ENCODE measurements at regions not wholly inside any gene's neighbourhood (a gene's known extent, or its start where the extent isn't known, plus 50 kb on each side); places are given as distances from the start of the nearest gene placed in this dataset.

DNA sequence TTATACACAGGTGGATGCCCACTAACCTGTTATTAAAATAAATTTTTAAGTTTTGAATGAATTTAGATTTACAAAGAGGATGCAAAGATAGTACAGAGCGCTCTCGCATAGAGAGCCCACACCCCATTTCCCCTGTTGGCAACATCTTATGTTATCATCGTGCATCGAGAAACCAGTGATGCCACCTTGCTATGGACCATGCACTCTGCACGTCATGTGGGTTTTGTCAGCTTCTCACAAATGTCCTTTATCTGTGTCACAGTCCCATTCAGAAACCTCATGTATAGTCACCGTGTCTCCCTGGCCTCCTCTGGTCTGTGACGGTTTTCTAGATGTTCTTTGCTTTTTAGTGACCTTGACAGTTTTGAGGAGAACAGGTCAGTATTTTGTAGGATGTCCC, 60.0 kb downstream of the ING1 start:
- Histone ChIP-seq H2AFZ (ENCODE audit: low read depth, low read length) (no peak overlapping the region), H4K20me1 (ENCODE audit: insufficient read depth, low read length) (no peaks in the 10 kb centered on the region), H3K9ac (ENCODE audit: low read length) (no peak overlapping the region), H3K36me3 (replicated peaks; ENCODE audit: low read depth, low read length) (no peaks in the 10 kb centered on the region), H3K79me2 (ENCODE audit: low read length) (no peaks in the 10 kb centered on the region), H3K4me2 (ENCODE audit: low read length) (no peak overlapping the region), H3K27me3 (ENCODE audit: low read depth, low read length) (peaks cover 3% of the 10 kb centered on the region; the same call in 1 of the 2 replicates), H3K4me1 (ENCODE audit: low read length) (0 out of 2 replicates have a peak, but pooled peaks cover 3% of the 10 kb centered on the region), H3K27ac (ENCODE audit: low read length) (no peak overlapping the region), H3K4me3 (ENCODE audit: low read length) (no peak overlapping the region), H3K9me3 (ENCODE audit: insufficient read depth, low read length) (no peaks in the 10 kb centered on the region)
- TF ChIP-seq EZH2phosphoT487 (IDR thresholded peaks at IDR 0.05; ENCODE audit: low read depth) = no peak
- TF ChIP-seq, protein P1, sequence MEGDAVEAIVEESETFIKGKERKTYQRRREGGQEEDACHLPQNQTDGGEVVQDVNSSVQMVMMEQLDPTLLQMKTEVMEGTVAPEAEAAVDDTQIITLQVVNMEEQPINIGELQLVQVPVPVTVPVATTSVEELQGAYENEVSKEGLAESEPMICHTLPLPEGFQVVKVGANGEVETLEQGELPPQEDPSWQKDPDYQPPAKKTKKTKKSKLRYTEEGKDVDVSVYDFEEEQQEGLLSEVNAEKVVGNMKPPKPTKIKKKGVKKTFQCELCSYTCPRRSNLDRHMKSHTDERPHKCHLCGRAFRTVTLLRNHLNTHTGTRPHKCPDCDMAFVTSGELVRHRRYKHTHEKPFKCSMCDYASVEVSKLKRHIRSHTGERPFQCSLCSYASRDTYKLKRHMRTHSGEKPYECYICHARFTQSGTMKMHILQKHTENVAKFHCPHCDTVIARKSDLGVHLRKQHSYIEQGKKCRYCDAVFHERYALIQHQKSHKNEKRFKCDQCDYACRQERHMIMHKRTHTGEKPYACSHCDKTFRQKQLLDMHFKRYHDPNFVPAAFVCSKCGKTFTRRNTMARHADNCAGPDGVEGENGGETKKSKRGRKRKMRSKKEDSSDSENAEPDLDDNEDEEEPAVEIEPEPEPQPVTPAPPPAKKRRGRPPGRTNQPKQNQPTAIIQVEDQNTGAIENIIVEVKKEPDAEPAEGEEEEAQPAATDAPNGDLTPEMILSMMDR (IDR thresholded peaks at IDR 0.05; ENCODE audit: low read depth, low read length) = no peak

DNA sequence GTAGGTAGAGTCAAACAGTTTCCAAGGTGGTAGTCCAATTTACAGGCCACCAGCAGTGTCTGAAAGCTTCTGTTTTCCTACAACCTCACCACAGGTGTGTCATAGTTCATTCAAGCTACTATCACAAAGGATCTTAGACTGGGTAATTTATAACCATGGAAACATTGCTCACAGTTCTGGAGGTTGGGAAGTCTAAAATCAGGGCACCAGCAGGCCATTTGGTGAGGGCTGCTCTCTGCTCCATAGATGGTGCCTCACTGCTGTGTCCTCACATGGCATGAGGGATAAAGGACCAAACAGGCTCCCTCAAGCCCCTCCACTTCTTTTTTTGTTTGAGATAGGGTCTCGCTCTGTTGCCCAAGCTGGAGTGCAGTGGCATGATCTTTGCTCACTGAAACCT, 60.6 kb downstream of the ING1 start:
- Histone ChIP-seq H3K9ac (ENCODE audit: low read length) (no peak overlapping the region), H3K27ac (ENCODE audit: low read length) (no peak overlapping the region), H3K9me3 (ENCODE audit: insufficient read depth, low read length) (no peaks in the 10 kb centered on the region), H3K36me3 (replicated peaks; ENCODE audit: low read depth, low read length) (no peaks in the 10 kb centered on the region), H3K79me2 (ENCODE audit: low read length) (no peaks in the 10 kb centered on the region), H3K4me2 (ENCODE audit: low read length) (no peak overlapping the region), H3K27me3 (ENCODE audit: low read depth, low read length) (peaks cover 3% of the 10 kb centered on the region; the same call in 1 of the 2 replicates), H3K4me1 (ENCODE audit: low read length) (0 out of 2 replicates have a peak, but pooled peaks cover 3% of the 10 kb centered on the region), H2AFZ (ENCODE audit: low read depth, low read length) (no peak overlapping the region), H3K4me3 (ENCODE audit: low read length) (no peak overlapping the region), H4K20me1 (ENCODE audit: insufficient read depth, low read length) (no peaks in the 10 kb centered on the region)
- TF ChIP-seq, protein P1 (IDR thresholded peaks at IDR 0.05; ENCODE audit: low read depth, low read length) = no peak
- TF ChIP-seq EZH2phosphoT487 (IDR thresholded peaks at IDR 0.05; ENCODE audit: low read depth) = no peak

DNA sequence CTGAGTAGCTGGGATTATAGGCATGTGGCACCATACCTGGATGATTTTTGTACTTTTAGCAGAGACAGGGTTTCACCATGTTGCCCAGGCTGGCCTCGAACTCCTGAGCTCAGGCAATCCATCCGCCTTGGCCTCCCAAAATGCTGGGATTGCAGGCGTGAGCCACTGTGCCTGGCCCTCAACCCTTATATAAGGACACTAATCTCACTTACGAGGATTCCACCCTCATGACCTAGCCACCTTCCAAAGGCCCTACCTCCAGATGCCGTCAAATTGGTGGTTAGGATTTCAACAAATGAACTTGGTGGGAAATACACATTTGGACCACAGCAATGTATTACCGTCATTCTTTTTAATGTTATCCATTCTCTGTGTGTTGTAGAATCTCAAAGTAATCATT, 61.0 kb downstream of the ING1 start:
- H3K79me2 ChIP-seq (ENCODE audit: low read length) = no peaks in the 10 kb centered on the region
- no peak overlapping the region for H3K27ac ChIP-seq (ENCODE audit: low read length)
- no peak for TF ChIP-seq EZH2phosphoT487 (IDR thresholded peaks at IDR 0.05; ENCODE audit: low read depth)
- TF ChIP-seq, protein P1 (IDR thresholded peaks at IDR 0.05; ENCODE audit: low read depth, low read length) = no peak
- no peak overlapping the region for H3K4me2 ChIP-seq (ENCODE audit: low read length)
- H4K20me1 ChIP-seq (ENCODE audit: insufficient read depth, low read length) = no peaks in the 10 kb centered on the region
- H3K4me1 ChIP-seq (ENCODE audit: low read length) = 0 out of 2 replicates have a peak, but pooled peaks cover 3% of the 10 kb centered on the region
- H3K36me3 ChIP-seq (replicated peaks; ENCODE audit: low read depth, low read length) = no peaks in the 10 kb centered on the region
- no peak overlapping the region for H3K9ac ChIP-seq (ENCODE audit: low read length)
- no peak overlapping the region for H2AFZ ChIP-seq (ENCODE audit: low read depth, low read length)
- H3K27me3 ChIP-seq (ENCODE audit: low read depth, low read length) = peaks cover 3% of the 10 kb centered on the region; the same call in 1 of the 2 replicates
- no peak overlapping the region for H3K4me3 ChIP-seq (ENCODE audit: low read length)
- no peaks in the 10 kb centered on the region for H3K9me3 ChIP-seq (ENCODE audit: insufficient read depth, low read length)

DNA sequence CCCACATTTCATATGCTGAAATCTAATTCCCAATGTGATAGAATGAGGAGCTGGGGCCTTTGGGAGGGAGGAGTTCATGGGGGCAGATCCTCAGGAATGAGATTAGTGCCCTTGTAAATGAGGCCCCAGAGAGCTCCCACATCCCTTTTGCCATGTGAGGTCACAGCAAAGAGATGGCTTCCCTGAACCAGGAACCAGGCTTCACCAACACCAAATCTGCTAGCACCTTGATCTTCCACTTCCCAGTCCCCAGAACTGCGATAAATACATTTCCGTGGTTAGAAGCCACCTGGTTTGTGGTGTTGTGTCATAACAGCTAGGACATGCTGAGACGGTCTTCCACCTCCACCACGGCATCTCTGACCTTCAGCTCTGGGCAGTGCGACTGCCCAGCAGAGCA, 62.1 kb downstream of the ING1 start:
- Histone ChIP-seq H3K36me3 (replicated peaks; ENCODE audit: low read depth, low read length) (no peaks in the 10 kb centered on the region), H2AFZ (ENCODE audit: low read depth, low read length) (no peak overlapping the region), H3K9ac (ENCODE audit: low read length) (no peak overlapping the region), H3K27ac (ENCODE audit: low read length) (no peak overlapping the region), H4K20me1 (ENCODE audit: insufficient read depth, low read length) (no peaks in the 10 kb centered on the region), H3K79me2 (ENCODE audit: low read length) (no peaks in the 10 kb centered on the region), H3K4me2 (ENCODE audit: low read length) (no peak overlapping the region), H3K27me3 (ENCODE audit: low read depth, low read length) (peaks cover 3% of the 10 kb centered on the region; the same call in 1 of the 2 replicates), H3K9me3 (ENCODE audit: insufficient read depth, low read length) (no peaks in the 10 kb centered on the region), H3K4me3 (ENCODE audit: low read length) (no peak overlapping the region), H3K4me1 (ENCODE audit: low read length) (0 out of 2 replicates have a peak, but pooled peaks cover 3% of the 10 kb centered on the region)
- TF ChIP-seq EZH2phosphoT487 (IDR thresholded peaks at IDR 0.05; ENCODE audit: low read depth) = no peak
- TF ChIP-seq, protein P1 (IDR thresholded peaks at IDR 0.05; ENCODE audit: low read depth, low read length) = no peak

Measured in OCI-LY3 (cell line).